GM12865 (cell line): ENCODE measurements at regions not wholly inside any gene's neighbourhood (a gene's known extent, or its start where the extent isn't known, plus 50 kb on each side); places are given as distances from the start of the nearest gene placed in this dataset.

Experiments used
- DNase-seq: peaks from one replicate; pipeline ENCODE4 v3.0.0; 2010; ENCODE audit warnings: low read depth
- H3K4me3 ChIP-seq: 2 replicates; pipeline ENCODE4 v1.5.1; 2011; ENCODE audit warnings: mild to moderate bottlenecking, low read depth, low read length, control low read depth
- TF ChIP-seq, protein P1 (sequence below): IDR thresholded peaks from 2 replicates; pipeline ENCODE4 v1.5.1; 2011; ENCODE audit warnings: low read length, control low read depth, low read depth, inconsistent platforms; ENCODE audit not compliant: insufficient read depth; ENCODE audit errors: missing control alignments

GRCh38 chr12:66741919-66742318 lies 63.0 kb upstream of the GRIP1 start:
- DNase-seq = no peak

DNA sequence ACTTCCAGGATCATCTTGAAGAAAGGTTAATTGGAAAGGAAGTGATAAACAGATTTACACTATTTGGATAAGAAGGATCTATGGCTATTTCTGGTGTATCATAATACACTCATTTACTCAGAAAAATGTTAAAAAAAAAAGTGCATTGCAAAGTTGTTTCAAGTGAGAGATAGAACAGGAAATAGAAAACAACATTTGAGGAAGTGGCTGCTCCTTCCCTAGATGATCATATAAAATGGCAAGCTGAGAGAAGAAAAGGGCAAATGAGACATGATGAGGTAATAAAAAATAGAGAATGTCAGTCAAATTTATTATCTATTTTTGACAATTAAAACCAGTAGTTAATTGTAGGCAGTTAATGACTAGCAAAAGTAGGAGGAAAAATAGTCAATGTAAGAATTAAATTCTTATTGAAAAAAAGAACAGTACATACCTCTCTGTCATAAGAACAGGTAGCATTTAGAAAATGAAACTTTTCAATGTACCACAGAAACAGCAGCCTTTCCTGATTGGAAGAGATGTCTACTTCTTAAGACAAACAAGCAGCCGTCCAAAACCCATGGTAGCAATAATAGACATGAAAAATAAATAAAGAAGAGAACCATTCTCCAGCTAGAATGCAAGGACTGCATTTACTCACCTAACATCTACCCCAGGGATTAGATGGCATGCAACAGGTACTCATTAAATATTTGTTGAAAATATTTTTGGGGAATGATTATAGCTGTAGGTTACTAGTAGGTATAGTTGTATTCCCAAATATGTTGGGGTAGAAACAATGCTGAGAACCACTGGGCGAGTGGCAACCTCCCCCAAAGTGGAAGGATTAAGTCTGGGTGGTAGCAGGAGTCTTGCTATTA lies 63.9 kb upstream of the GRIP1 start:
- DNase-seq = no peak
- TF ChIP-seq, protein P1, sequence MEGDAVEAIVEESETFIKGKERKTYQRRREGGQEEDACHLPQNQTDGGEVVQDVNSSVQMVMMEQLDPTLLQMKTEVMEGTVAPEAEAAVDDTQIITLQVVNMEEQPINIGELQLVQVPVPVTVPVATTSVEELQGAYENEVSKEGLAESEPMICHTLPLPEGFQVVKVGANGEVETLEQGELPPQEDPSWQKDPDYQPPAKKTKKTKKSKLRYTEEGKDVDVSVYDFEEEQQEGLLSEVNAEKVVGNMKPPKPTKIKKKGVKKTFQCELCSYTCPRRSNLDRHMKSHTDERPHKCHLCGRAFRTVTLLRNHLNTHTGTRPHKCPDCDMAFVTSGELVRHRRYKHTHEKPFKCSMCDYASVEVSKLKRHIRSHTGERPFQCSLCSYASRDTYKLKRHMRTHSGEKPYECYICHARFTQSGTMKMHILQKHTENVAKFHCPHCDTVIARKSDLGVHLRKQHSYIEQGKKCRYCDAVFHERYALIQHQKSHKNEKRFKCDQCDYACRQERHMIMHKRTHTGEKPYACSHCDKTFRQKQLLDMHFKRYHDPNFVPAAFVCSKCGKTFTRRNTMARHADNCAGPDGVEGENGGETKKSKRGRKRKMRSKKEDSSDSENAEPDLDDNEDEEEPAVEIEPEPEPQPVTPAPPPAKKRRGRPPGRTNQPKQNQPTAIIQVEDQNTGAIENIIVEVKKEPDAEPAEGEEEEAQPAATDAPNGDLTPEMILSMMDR = no peak
- H3K4me3 ChIP-seq = no peak overlapping the region

More at GRCh38 chr12:66741919-66742318, 63.0 kb upstream of the GRIP1 start:
- no peak overlapping the region for H3K4me3 ChIP-seq
- TF ChIP-seq, protein P1 = no peak

GRCh38 chr12:66744461-66744860 lies 65.6 kb upstream of the GRIP1 start:
- TF ChIP-seq, protein P1 = no peak
- no peak for DNase-seq
- H3K4me3 ChIP-seq = no peak overlapping the region

DNA sequence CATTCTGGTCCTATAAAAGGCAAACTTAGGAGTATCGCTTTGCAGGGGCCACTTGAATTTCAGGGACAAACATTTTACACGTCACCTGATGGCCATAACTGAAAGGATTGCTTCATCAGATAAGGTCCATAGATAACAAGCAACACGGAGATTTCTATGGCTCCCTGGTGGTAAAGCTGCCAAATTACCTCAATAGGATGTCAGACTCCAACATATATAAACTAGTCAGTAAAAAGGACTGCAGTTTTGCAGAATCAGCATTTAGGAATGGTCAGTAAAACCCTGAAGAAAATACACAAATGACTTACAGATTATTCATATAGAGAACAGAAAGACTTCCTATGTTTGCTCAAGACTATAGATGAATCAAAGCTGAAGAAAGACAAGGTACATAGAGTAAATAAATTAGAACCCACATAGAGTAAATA lies 66.1 kb upstream of the GRIP1 start:
- no peak overlapping the region for H3K4me3 ChIP-seq
- DNase-seq = no peak
- TF ChIP-seq, protein P1 = no peak

DNA sequence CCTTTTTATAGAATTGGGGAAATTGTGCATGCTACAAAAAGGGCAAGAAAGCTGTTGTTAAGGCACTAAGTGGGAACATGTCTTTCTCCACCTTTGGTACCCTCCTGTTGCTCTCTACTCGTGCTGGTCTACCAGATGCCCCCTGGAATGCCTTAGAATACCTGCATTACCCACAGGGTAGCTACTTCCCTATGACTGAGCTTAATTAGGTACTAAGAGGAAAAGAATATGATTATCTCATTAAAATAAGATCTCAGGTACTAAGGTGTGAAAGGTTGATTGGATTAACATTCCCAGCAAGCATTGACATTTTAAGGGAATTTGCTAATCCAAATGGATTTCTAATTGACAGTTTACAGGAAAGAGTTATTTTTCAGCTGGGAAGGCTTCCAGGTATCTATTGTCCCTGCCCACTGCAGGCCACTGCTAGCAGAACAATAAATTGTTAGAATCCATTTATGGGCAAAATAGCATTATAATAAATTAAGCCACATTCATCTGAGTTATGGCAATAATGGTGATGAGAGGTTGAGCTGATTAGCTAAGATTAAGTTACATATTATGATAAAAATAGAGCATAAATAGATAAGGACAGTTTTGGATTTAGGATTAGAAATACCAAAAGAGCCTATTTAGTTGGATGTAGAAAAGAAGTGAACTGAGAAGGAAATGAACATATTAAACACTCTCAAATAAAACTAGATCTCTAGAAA lies 67.8 kb upstream of the GRIP1 start:
- TF ChIP-seq, protein P1 = no peak
- no peak for DNase-seq
- H3K4me3 ChIP-seq = no peak overlapping the region

DNA sequence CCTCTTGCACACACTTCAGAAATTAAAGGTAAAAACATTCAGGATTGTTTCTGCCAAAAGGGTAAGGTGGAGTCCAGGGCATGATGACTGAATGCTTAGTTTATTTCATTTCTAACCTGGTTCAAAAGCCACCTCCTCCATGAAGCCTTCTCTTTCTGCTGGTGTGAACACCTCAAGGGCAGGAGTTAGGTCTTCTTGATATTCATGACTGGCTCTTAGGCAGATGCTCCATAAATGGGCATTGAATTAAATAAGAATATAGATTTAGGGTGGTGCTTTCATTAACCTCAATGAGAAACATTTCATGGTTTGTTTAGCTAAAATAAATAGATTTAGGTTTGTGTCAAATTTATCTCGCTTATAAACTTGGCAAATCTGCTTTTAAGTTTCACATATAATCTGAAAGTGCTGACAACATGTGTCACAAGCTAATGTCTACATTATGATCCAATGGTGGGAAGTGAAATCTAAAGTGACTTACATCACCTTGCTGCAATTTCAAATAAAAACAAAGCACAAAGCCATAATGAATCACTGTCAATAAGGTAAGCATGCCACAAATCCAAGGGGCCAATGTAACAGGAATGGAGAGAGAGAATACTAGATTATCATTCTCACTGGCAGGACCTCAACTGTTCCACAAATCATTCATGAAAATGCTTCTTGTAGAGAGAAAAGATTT lies 72.7 kb upstream of the GRIP1 start:
- DNase-seq = no peak
- no peak overlapping the region for H3K4me3 ChIP-seq

More for the DNA sequence above, 72.7 kb upstream of the GRIP1 start:
- TF ChIP-seq, protein P1 = no peak
